GM12878 (cell line): ENCODE measurements at regions not wholly inside any gene's neighbourhood (a gene's known extent, or its start where the extent isn't known, plus 50 kb on each side); places are given as distances from the start of the nearest gene placed in this dataset.

Experiments used
- JUND ChIP-seq: IDR thresholded peaks from 2 replicates; pipeline ENCODE4 v1.6.1; 2012; ENCODE audit warnings: low read depth, mild to moderate bottlenecking, low read length, improper control_type of control experiment, moderate library complexity
- MAX ChIP-seq: IDR thresholded peaks from 2 replicates; pipeline ENCODE4 v1.6.1; 2012; ENCODE audit warnings: low read depth, low read length, improper control_type of control experiment
- NFIC ChIP-seq: IDR thresholded peaks from 2 replicates; pipeline ENCODE4 v1.6.1; 2012; ENCODE audit warnings: low read depth, mild to moderate bottlenecking, inconsistent platforms, low read length, moderate library complexity
- POLR2AphosphoS5 ChIP-seq: IDR thresholded peaks from 2 replicates; pipeline ENCODE4 v1.6.1; 2011; ENCODE audit warnings: mild to moderate bottlenecking, low read length, inconsistent platforms
- SIN3A ChIP-seq: IDR thresholded peaks from 2 replicates; pipeline ENCODE4 v1.6.1; 2012; ENCODE audit warnings: low read depth, low read length, improper control_type of control experiment
- TF ChIP-seq, protein P1 (sequence below): IDR thresholded peaks from 2 replicates; pipeline ENCODE4 v1.6.1; 2011; ENCODE audit warnings: low read depth, mild to moderate bottlenecking, low read length, moderate library complexity, borderline replicate concordance; ENCODE audit errors: extremely low read depth
- TF ChIP-seq, protein P2 (sequence below), 3 experiments: IDR thresholded peaks in 2 of 3; conservative IDR thresholded peaks in 1 of 3; 2 replicates each; pipeline ENCODE4 v1.5.1; 2011; ENCODE audit warnings: low read depth in 3 of 3, low read length in 3 of 3, mild to moderate bottlenecking in 3 of 3, control low read depth in 2 of 3, moderate library complexity in 2 of 3, inconsistent platforms in 1 of 3, mixed read lengths in 1 of 3; ENCODE audit not compliant: control insufficient read depth in 2 of 3, insufficient read depth in 1 of 3; ENCODE audit errors: extremely low read depth in 1 of 3

DNA sequence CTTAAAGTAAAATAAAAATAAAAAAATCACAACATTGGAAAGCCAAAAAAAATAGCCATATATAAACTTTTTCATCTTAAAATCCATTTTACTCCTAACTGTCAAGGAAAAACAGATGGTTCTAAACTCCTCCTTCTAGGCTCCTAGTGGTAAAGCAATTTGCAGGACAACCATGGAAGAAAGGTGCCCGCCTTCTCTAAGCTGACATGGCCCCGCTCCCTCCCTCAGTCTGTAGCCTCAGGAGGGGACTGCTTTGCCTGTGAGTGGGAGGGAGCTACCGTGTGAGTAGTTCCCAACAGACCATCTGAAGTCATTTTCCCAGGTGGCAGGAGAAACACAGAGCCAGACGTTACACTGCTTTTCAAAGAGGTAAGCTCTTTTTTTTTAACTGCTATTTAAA is 336.2 kb upstream of the FAT1 start:
- TF ChIP-seq MAX: no peak
- TF ChIP-seq, protein P1, sequence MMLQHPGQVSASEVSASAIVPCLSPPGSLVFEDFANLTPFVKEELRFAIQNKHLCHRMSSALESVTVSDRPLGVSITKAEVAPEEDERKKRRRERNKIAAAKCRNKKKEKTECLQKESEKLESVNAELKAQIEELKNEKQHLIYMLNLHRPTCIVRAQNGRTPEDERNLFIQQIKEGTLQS: no peak
- TF ChIP-seq JUND: no peak
- TF ChIP-seq SIN3A: no peak
- no peak for TF ChIP-seq POLR2AphosphoS5
- TF ChIP-seq, protein P2, sequence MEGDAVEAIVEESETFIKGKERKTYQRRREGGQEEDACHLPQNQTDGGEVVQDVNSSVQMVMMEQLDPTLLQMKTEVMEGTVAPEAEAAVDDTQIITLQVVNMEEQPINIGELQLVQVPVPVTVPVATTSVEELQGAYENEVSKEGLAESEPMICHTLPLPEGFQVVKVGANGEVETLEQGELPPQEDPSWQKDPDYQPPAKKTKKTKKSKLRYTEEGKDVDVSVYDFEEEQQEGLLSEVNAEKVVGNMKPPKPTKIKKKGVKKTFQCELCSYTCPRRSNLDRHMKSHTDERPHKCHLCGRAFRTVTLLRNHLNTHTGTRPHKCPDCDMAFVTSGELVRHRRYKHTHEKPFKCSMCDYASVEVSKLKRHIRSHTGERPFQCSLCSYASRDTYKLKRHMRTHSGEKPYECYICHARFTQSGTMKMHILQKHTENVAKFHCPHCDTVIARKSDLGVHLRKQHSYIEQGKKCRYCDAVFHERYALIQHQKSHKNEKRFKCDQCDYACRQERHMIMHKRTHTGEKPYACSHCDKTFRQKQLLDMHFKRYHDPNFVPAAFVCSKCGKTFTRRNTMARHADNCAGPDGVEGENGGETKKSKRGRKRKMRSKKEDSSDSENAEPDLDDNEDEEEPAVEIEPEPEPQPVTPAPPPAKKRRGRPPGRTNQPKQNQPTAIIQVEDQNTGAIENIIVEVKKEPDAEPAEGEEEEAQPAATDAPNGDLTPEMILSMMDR (IDR thresholded peaks at IDR 0.05 in 2 of 3, conservative IDR thresholded peaks at IDR 0.05 in 1 of 3; ENCODE audit: control insufficient read depth in 2 of 3, extremely low read depth in 1 of 3, insufficient read depth in 1 of 3, low read depth in 3 of 3, low read length in 3 of 3): no peak
- no peak for TF ChIP-seq NFIC
